ENCODE measurements at regions not wholly inside any gene's neighbourhood (a gene's known extent, or its start where the extent isn't known, plus 50 kb on each side); places are given as distances from the start of the nearest gene placed in this dataset.
"Not testable (repeated sequence)": the region's sequence is repeated elsewhere in the genome, so short reads cannot be mapped to it uniquely, and the experiment has no call there.

DNA sequence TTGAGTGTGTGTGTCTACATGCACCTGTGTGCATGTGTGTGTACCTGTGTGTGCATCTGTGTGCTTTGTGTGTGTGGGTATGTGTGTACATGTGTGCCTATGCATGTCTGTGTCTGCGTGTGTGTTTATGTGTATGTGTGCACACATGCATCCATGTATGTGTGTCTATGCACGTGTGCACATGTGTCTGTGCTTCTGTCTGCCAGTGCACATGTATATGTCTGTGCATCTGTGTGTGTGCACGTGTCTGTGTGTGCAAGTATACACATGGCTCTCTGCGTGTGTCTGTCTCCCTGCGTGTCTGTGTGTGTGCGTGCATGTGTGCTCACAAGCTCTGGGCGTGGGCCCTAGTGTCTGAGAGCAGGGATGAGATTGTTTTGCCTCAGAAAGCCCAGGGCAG is 85.3 kb upstream of the SEC14L1 start:
- no peak for DNase-seq
- no peaks in the 10 kb centered on the region for H3K9me3 ChIP-seq (ENCODE audit: control insufficient read depth in 1 of 2, low read length in 2 of 2)
- no peak overlapping the region for H3K4me3 ChIP-seq (ENCODE audit: low read length in 2 of 2)
- CTCF ChIA-PET (ENCODE audit: partially characterized antibody), result interaction anchor here (0.8 to 5.8 kb wide), 24 partner anchors 9 to 240 kb away, joined by 3 to 98 read pairs (median 6); partner anchors contain the start of gene MGAT5B
- H3K9me3 Mint-ChIP-seq, result peaks cover 0 to 2% (median 0%) of the 10 kb centered on the region in 8 donors
- H3K27ac Mint-ChIP-seq, result no peak overlapping the region
- no peaks in the 10 kb centered on the region for H3K4me1 ChIP-seq (ENCODE audit: insufficient read depth, low read length)
- no peak overlapping the region for H3K4me3 Mint-ChIP-seq
- intact Hi-C loops (cut with micrococcal nuclease), result no loop called here
- no peak overlapping the region for H3K27ac ChIP-seq (ENCODE audit: low read depth, low read length)
- H3K36me3 ChIP-seq (ENCODE audit: insufficient read depth, low read length), result no peaks in the 10 kb centered on the region
- H3K27me3 ChIP-seq (ENCODE audit: insufficient read depth, low read length), result no peaks in the 10 kb centered on the region
- H3K36me3 Mint-ChIP-seq, result no peaks in the 10 kb centered on the region
- peaks cover 12 to 20% of the 10 kb centered on the region in 2 donors for H3K27me3 Mint-ChIP-seq
- POLR2A ChIA-PET (ENCODE audit: partially characterized antibody), result interaction anchor here (0.8 to 1.7 kb wide), 3 partner anchors 44 to 187 kb away, joined by 3 to 17 read pairs (median 3); partner anchors contain the start of gene MGAT5B
- peaks cover 0 to 5% (median 3%) of the 10 kb centered on the region in 4 donors for H3K4me1 Mint-ChIP-seq

DNA sequence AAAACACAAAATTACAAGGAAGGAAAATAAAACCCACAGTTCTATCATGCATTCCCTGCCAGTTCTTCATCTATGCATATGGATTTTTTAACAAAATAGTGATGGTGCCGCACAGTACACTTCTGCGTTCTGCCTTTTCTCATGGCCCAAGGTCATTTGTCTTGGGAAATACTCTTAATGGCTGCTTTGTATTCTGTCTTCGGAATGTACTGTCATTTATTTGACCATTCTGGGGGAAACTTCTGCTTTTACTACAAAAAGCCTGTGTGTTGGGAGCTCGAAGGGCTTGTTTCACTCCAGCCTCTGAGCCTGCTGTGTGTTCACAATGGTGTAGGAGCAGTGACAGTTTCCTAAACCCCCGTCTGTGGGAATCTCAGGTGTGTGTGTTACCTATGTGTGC is 82.8 kb upstream of the SEC14L1 start:
- H3K36me3 Mint-ChIP-seq, result no peaks in the 10 kb centered on the region
- intact Hi-C loops (cut with micrococcal nuclease), result no loop called here
- peaks cover 0 to 2% (median 0%) of the 10 kb centered on the region in 8 donors for H3K9me3 Mint-ChIP-seq
- no peaks in the 10 kb centered on the region for H3K9me3 ChIP-seq (ENCODE audit: control insufficient read depth in 1 of 2, low read length in 2 of 2)
- no peak overlapping the region for H3K27ac Mint-ChIP-seq
- ChIA-PET CTCF (ENCODE audit: partially characterized antibody) (interaction anchor here (0.9 to 5.8 kb wide), 5 partner anchors 12 to 193 kb away, joined by 3 to 98 read pairs (median 12); partner anchors contain the start of gene MGAT5B), POLR2A (ENCODE audit: partially characterized antibody) (no interaction called here)
- DNase-seq, result no peak
- peaks cover 0 to 5% (median 3%) of the 10 kb centered on the region in 4 donors for H3K4me1 Mint-ChIP-seq
- peaks cover 12 to 19% of the 10 kb centered on the region in 2 donors for H3K27me3 Mint-ChIP-seq
- no peaks in the 10 kb centered on the region for H3K4me1 ChIP-seq (ENCODE audit: insufficient read depth, low read length)
- H3K36me3 ChIP-seq (ENCODE audit: insufficient read depth, low read length), result no peaks in the 10 kb centered on the region
- H3K4me3 Mint-ChIP-seq, result no peak overlapping the region
- H3K4me3 ChIP-seq (ENCODE audit: low read length in 2 of 2), result no peak overlapping the region
- H3K27ac ChIP-seq (ENCODE audit: low read depth, low read length), result no peak overlapping the region
- H3K27me3 ChIP-seq (ENCODE audit: insufficient read depth, low read length), result no peaks in the 10 kb centered on the region

- no peaks in the 10 kb centered on the region for H3K27me3 ChIP-seq (ENCODE audit: insufficient read depth, low read length)
- Mint-ChIP-seq H3K36me3 (no peaks in the 10 kb centered on the region), H3K4me3 (no peak overlapping the region), H3K9me3 (peaks cover 0 to 2% (median 0%) of the 10 kb centered on the region in 8 donors), H3K27me3 (peaks cover 4 to 11% of the 10 kb centered on the region in 2 donors), H3K4me1 (peaks cover under 1 to 2% (median under 1%) of the 10 kb centered on the region in 4 donors), H3K27ac (no peak overlapping the region)
- CTCF ChIA-PET (ENCODE audit: partially characterized antibody), result interaction anchor here (1.6 kb wide), 1 partner anchor 194 kb away, joined by 8 read pairs; the partner anchor contains the start of gene MGAT5B
- no peaks in the 10 kb centered on the region for H3K9me3 ChIP-seq (ENCODE audit: control insufficient read depth in 1 of 2, low read length in 2 of 2)
- no peaks in the 10 kb centered on the region for H3K4me1 ChIP-seq (ENCODE audit: insufficient read depth, low read length)
- H3K27ac ChIP-seq (ENCODE audit: low read depth, low read length), result no peak overlapping the region
- DNase-seq, result no peak
- H3K4me3 ChIP-seq (ENCODE audit: low read length in 2 of 2), result no peak overlapping the region
- POLR2A ChIA-PET (ENCODE audit: partially characterized antibody), result interaction anchor here (0.7 kb wide), 1 partner anchor 1450 kb away, joined by 3 read pairs; no protein-coding TSS in a partner anchor
- H3K36me3 ChIP-seq (ENCODE audit: insufficient read depth, low read length), result no peaks in the 10 kb centered on the region
- intact Hi-C loops (cut with micrococcal nuclease), result no loop called here
These were observed 79.1 kb upstream of the SEC14L1 start for GRCh38 chr17:77061669-77062068.

GRCh38 chr17:77064598-77064997 is 76.2 kb upstream of the SEC14L1 start:
- H3K27me3 ChIP-seq (ENCODE audit: insufficient read depth, low read length), result no peaks in the 10 kb centered on the region
- intact Hi-C loops (cut with micrococcal nuclease), result no loop called here
- H3K36me3 Mint-ChIP-seq, result no peaks in the 10 kb centered on the region
- no peaks in the 10 kb centered on the region for H3K4me1 ChIP-seq (ENCODE audit: insufficient read depth, low read length)
- no peak for DNase-seq
- no peak overlapping the region for H3K4me3 ChIP-seq (ENCODE audit: low read length in 2 of 2)
- peaks cover 7 to 15% of the 10 kb centered on the region in 2 donors for H3K27me3 Mint-ChIP-seq
- ChIA-PET CTCF (ENCODE audit: partially characterized antibody) (interaction anchor here (1.1 to 5.9 kb wide), 5 partner anchors 8 to 196 kb away, joined by 3 to 59 read pairs (median 5); partner anchors contain the start of gene MGAT5B), POLR2A (ENCODE audit: partially characterized antibody) (no interaction called here)
- H3K4me1 Mint-ChIP-seq, result peaks cover 1 to 5% (median 3%) of the 10 kb centered on the region in 4 donors
- H3K9me3 Mint-ChIP-seq, result peaks cover 0 to 2% (median 0%) of the 10 kb centered on the region in 8 donors
- H3K4me3 Mint-ChIP-seq, result no peak overlapping the region
- no peaks in the 10 kb centered on the region for H3K36me3 ChIP-seq (ENCODE audit: insufficient read depth, low read length)
- H3K27ac ChIP-seq (ENCODE audit: low read depth, low read length), result no peak overlapping the region
- no peaks in the 10 kb centered on the region for H3K9me3 ChIP-seq (ENCODE audit: control insufficient read depth in 1 of 2, low read length in 2 of 2)
- H3K27ac Mint-ChIP-seq, result no peak overlapping the region

- ChIA-PET POLR2A (ENCODE audit: partially characterized antibody) (interaction anchor here (1.0 kb wide), 1 partner anchor 198 kb away, joined by 4 read pairs; the partner anchor contains the start of gene MGAT5B), CTCF (ENCODE audit: partially characterized antibody) (interaction anchor here (0.7 to 5.9 kb wide), 11 partner anchors 9 to 375 kb away, joined by 3 to 59 read pairs (median 3); partner anchors contain the start of gene MGAT5B)
- peaks cover 1 to 5% (median 3%) of the 10 kb centered on the region in 4 donors for H3K4me1 Mint-ChIP-seq
- no peaks in the 10 kb centered on the region for H3K9me3 Mint-ChIP-seq
- H3K4me3 Mint-ChIP-seq, result no peak overlapping the region
- no peaks in the 10 kb centered on the region for H3K27me3 ChIP-seq (ENCODE audit: insufficient read depth, low read length)
- no peak for DNase-seq
- H3K36me3 Mint-ChIP-seq, result no peaks in the 10 kb centered on the region
- peaks cover 9 to 21% of the 10 kb centered on the region in 2 donors for H3K27me3 Mint-ChIP-seq
- no peaks in the 10 kb centered on the region for H3K9me3 ChIP-seq (ENCODE audit: control insufficient read depth in 1 of 2, low read length in 2 of 2)
- intact Hi-C loops (cut with micrococcal nuclease), result loop anchor here (1.0 kb wide), 2 partner anchors 198 to 250 kb away; partner anchors contain the start of gene MGAT5B
- H3K4me1 ChIP-seq (ENCODE audit: insufficient read depth, low read length), result no peaks in the 10 kb centered on the region
- no peaks in the 10 kb centered on the region for H3K36me3 ChIP-seq (ENCODE audit: insufficient read depth, low read length)
- no peak overlapping the region for H3K27ac ChIP-seq (ENCODE audit: low read depth, low read length)
- H3K4me3 ChIP-seq (ENCODE audit: low read length in 2 of 2), result no peak overlapping the region
- no peak overlapping the region for H3K27ac Mint-ChIP-seq
These were observed 74.6 kb upstream of the SEC14L1 start for GRCh38 chr17:77066165-77066564.

- ChIA-PET POLR2A (ENCODE audit: partially characterized antibody) (interaction anchor here (1.0 kb wide), 1 partner anchor 198 kb away, joined by 4 read pairs; the partner anchor contains the start of gene MGAT5B), CTCF (ENCODE audit: partially characterized antibody) (interaction anchor here (0.7 to 5.9 kb wide), 12 partner anchors 8 to 376 kb away, joined by 3 to 59 read pairs (median 4); partner anchors contain the start of gene MGAT5B)
- not testable (repeated sequence) for H3K4me3 Mint-ChIP-seq; H3K36me3 ChIP-seq (ENCODE audit: insufficient read depth, low read length); H3K4me1 Mint-ChIP-seq; H3K9me3 Mint-ChIP-seq; H3K27ac Mint-ChIP-seq; H3K27me3 ChIP-seq (ENCODE audit: insufficient read depth, low read length); H3K36me3 Mint-ChIP-seq; H3K4me3 ChIP-seq (ENCODE audit: low read length in 2 of 2); H3K27ac ChIP-seq (ENCODE audit: low read depth, low read length); H3K4me1 ChIP-seq (ENCODE audit: insufficient read depth, low read length); H3K9me3 ChIP-seq (ENCODE audit: control insufficient read depth in 1 of 2, low read length in 2 of 2)
- intact Hi-C loops (cut with micrococcal nuclease), result loop anchor here (1.0 kb wide), 2 partner anchors 199 to 251 kb away; partner anchors contain the start of gene MGAT5B
- peak; percentile 41 to 47 (median 45) for DNase-seq
- peaks cover 9 to 21% of the 10 kb centered on the region in 2 donors for H3K27me3 Mint-ChIP-seq
These were observed 73.9 kb upstream of the SEC14L1 start for GRCh38 chr17:77066726-77067409.

DNA sequence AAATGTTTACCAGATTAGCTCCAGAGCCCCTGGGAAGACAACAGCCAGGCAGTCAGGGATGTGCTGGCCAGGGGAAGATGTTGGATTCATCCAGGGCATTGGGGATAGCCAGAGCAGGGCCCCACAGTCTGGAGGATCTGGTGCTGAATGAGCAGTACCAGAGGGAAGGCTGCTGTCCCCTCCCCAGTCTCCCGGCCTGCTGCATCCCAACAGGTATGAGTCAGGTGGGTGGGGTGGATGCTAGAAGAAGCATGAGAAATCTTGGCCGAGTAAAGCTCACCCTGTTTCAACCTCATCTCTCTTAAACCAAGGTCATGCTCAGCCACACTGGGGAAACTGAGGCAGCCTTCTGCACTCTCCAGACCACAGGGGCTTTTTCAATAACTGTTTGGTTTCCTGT is 71.9 kb upstream of the SEC14L1 start:
- Mint-ChIP-seq H3K27me3 (peaks cover 24 to 32% of the 10 kb centered on the region in 2 donors), H3K4me3 (no peak overlapping the region), H3K9me3 (peaks cover 0 to 3% (median 0%) of the 10 kb centered on the region in 8 donors), H3K36me3 (no peaks in the 10 kb centered on the region), H3K27ac (no peak overlapping the region), H3K4me1 (peaks cover 1 to 5% (median 3%) of the 10 kb centered on the region in 4 donors)
- Histone ChIP-seq H3K4me3 (ENCODE audit: low read length in 2 of 2) (no peak overlapping the region), H3K36me3 (ENCODE audit: insufficient read depth, low read length) (no peaks in the 10 kb centered on the region), H3K27ac (ENCODE audit: low read depth, low read length) (no peak overlapping the region), H3K9me3 (ENCODE audit: control insufficient read depth in 1 of 2, low read length in 2 of 2) (no peaks in the 10 kb centered on the region), H3K4me1 (ENCODE audit: insufficient read depth, low read length) (no peaks in the 10 kb centered on the region), H3K27me3 (ENCODE audit: insufficient read depth, low read length) (no peaks in the 10 kb centered on the region)
- ChIA-PET POLR2A (ENCODE audit: partially characterized antibody) (interaction anchor here (0.6 kb wide), 1 partner anchor 299 kb away, joined by 3 read pairs; no protein-coding TSS in a partner anchor), CTCF (ENCODE audit: partially characterized antibody) (interaction anchor here (0.6 to 5.9 kb wide), 5 partner anchors 13 to 1710 kb away, joined by 3 to 59 read pairs (median 4); partner anchors contain the start of gene MGAT5B)
- intact Hi-C loops (cut with micrococcal nuclease), result no loop called here
- DNase-seq, result no peak
